ENCODE measurements at regions not wholly inside any gene's neighbourhood (a gene's known extent, or its start where the extent isn't known, plus 50 kb on each side); places are given as distances from the start of the nearest gene placed in this dataset.

- H3K4me1 ChIP-seq (ENCODE audit: control insufficient read depth, insufficient read depth, low read length), result no peaks in the 10 kb centered on the region
- no peak for DNase-seq
- H3K36me3 ChIP-seq (ENCODE audit: control insufficient read depth, insufficient read depth, low read length), result no peaks in the 10 kb centered on the region
- H3K4me3 ChIP-seq (ENCODE audit: low read length), result no peak overlapping the region
- WGBS (ENCODE audit: insufficient coverage, low lambda C conversion rate), result 53% methylated on average over 3 of the region's 4 CpGs
- H3K27ac ChIP-seq (ENCODE audit: low read length), result no peak overlapping the region
- no peaks in the 10 kb centered on the region for H3K27me3 ChIP-seq (ENCODE audit: control insufficient read depth, insufficient read depth, low read length)
- H3K9me3 ChIP-seq (ENCODE audit: control insufficient read depth, low read depth, low read length), result no peaks in the 10 kb centered on the region
Observed at GRCh38 chr14:51544471-51544870, 107.2 kb upstream of the FRMD6 start.

DNA sequence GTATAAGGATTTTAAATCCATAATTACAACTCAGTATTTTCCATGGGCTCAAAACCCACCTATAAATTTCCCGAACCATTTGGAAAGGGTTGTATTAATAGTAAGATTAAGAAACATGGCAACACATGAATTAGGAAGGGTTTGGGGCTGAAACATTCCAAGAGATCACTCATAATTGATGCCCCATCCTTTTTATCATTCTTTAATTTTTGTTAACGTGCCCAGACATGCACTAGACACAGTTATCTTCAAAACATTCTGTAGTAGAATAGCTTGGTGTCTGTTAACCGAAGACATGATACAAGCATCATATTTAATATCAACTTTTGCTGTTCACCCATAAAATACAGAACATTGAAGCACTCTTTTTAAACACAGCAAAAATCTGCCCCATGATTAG lies 106.8 kb upstream of the FRMD6 start:
- H3K27ac ChIP-seq (ENCODE audit: low read length), result no peak overlapping the region
- H3K27me3 ChIP-seq (ENCODE audit: control insufficient read depth, insufficient read depth, low read length), result no peaks in the 10 kb centered on the region
- H3K36me3 ChIP-seq (ENCODE audit: control insufficient read depth, insufficient read depth, low read length), result no peaks in the 10 kb centered on the region
- H3K4me3 ChIP-seq (ENCODE audit: low read length), result no peak overlapping the region
- no peaks in the 10 kb centered on the region for H3K9me3 ChIP-seq (ENCODE audit: control insufficient read depth, low read depth, low read length)
- DNase-seq, result no peak
- WGBS (ENCODE audit: insufficient coverage, low lambda C conversion rate), result 75% methylated on average over 2 of the region's 3 CpGs
- no peaks in the 10 kb centered on the region for H3K4me1 ChIP-seq (ENCODE audit: control insufficient read depth, insufficient read depth, low read length)

DNA sequence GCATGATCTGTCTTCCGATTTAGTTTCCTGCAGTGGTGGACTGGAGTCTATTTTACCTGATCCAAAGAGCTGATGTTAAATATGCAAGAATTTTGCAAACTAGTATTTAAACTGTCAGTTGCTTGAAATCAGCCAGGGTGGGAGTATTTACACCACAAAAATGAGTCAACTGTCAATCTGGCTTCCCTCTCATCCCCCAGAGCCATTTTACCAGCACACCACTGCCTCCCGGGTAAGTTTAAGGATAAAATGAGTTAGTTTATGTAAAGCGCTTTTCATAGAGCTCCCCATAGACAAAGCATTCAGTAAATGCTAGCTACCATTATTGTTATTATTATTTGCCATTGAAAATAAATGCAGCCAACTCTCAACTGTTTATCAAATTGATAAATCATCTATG lies 106.3 kb upstream of the FRMD6 start:
- H3K36me3 ChIP-seq (ENCODE audit: control insufficient read depth, insufficient read depth, low read length), result no peaks in the 10 kb centered on the region
- H3K27ac ChIP-seq (ENCODE audit: low read length), result no peak overlapping the region

GRCh38 chr14:51546099-51546498 lies 105.6 kb upstream of the FRMD6 start:
- Histone ChIP-seq H3K27me3 (ENCODE audit: control insufficient read depth, insufficient read depth, low read length) (no peaks in the 10 kb centered on the region), H3K4me3 (ENCODE audit: low read length) (no peak overlapping the region), H3K9me3 (ENCODE audit: control insufficient read depth, low read depth, low read length) (no peaks in the 10 kb centered on the region), H3K4me1 (ENCODE audit: control insufficient read depth, insufficient read depth, low read length) (no peaks in the 10 kb centered on the region), H3K36me3 (ENCODE audit: control insufficient read depth, insufficient read depth, low read length) (no peaks in the 10 kb centered on the region), H3K27ac (ENCODE audit: low read length) (no peak overlapping the region)
- WGBS (ENCODE audit: insufficient coverage, low lambda C conversion rate), result no CpG with 5 or more reads among the region's 2 CpGs
- DNase-seq, result no peak

More for the DNA sequence above, 106.3 kb upstream of the FRMD6 start:
- DNase-seq, result no peak
- H3K9me3 ChIP-seq (ENCODE audit: control insufficient read depth, low read depth, low read length), result no peaks in the 10 kb centered on the region
- no peak overlapping the region for H3K4me3 ChIP-seq (ENCODE audit: low read length)
- H3K27me3 ChIP-seq (ENCODE audit: control insufficient read depth, insufficient read depth, low read length), result no peaks in the 10 kb centered on the region
- H3K4me1 ChIP-seq (ENCODE audit: control insufficient read depth, insufficient read depth, low read length), result no peaks in the 10 kb centered on the region
- WGBS (ENCODE audit: insufficient coverage, low lambda C conversion rate), result 100% methylated on average over 1 of the region's 3 CpGs

- Histone ChIP-seq H3K4me1 (ENCODE audit: control insufficient read depth, insufficient read depth, low read length) (no peaks in the 10 kb centered on the region), H3K4me3 (ENCODE audit: low read length) (no peak overlapping the region), H3K27ac (ENCODE audit: low read length) (no peak overlapping the region), H3K36me3 (ENCODE audit: control insufficient read depth, insufficient read depth, low read length) (no peaks in the 10 kb centered on the region), H3K9me3 (ENCODE audit: control insufficient read depth, low read depth, low read length) (no peaks in the 10 kb centered on the region), H3K27me3 (ENCODE audit: control insufficient read depth, insufficient read depth, low read length) (no peaks in the 10 kb centered on the region)
- DNase-seq, result no peak
- whole genome bisulfite sequencing (ENCODE audit: insufficient coverage, low lambda C conversion rate), result 25% methylated on average over 2 of the region's 2 CpGs
Observed at GRCh38 chr14:51546603-51547258, 105.0 kb upstream of the FRMD6 start.

- H3K4me3 ChIP-seq (ENCODE audit: low read length), result no peak overlapping the region
- H3K27ac ChIP-seq (ENCODE audit: low read length), result no peak overlapping the region
- no peaks in the 10 kb centered on the region for H3K36me3 ChIP-seq (ENCODE audit: control insufficient read depth, insufficient read depth, low read length)
- no peaks in the 10 kb centered on the region for H3K4me1 ChIP-seq (ENCODE audit: control insufficient read depth, insufficient read depth, low read length)
- no peaks in the 10 kb centered on the region for H3K9me3 ChIP-seq (ENCODE audit: control insufficient read depth, low read depth, low read length)
- no CpG with 5 or more reads among the region's 3 CpGs for whole genome bisulfite sequencing (ENCODE audit: insufficient coverage, low lambda C conversion rate)
- H3K27me3 ChIP-seq (ENCODE audit: control insufficient read depth, insufficient read depth, low read length), result no peaks in the 10 kb centered on the region
- DNase-seq, result peak in 1 of 2 donors; percentile 9
Observed at GRCh38 chr14:51547260-51547659, 104.5 kb upstream of the FRMD6 start.

- Histone ChIP-seq H3K4me1 (ENCODE audit: control insufficient read depth, insufficient read depth, low read length) (no peaks in the 10 kb centered on the region), H3K27me3 (ENCODE audit: control insufficient read depth, insufficient read depth, low read length) (no peaks in the 10 kb centered on the region), H3K27ac (ENCODE audit: low read length) (no peak overlapping the region), H3K4me3 (ENCODE audit: low read length) (no peak overlapping the region), H3K9me3 (ENCODE audit: control insufficient read depth, low read depth, low read length) (no peaks in the 10 kb centered on the region), H3K36me3 (ENCODE audit: control insufficient read depth, insufficient read depth, low read length) (no peaks in the 10 kb centered on the region)
- no peak for DNase-seq
- 100% methylated on average over 2 of the region's 2 CpGs for WGBS (ENCODE audit: insufficient coverage, low lambda C conversion rate)
Observed at GRCh38 chr14:51547701-51548100, 104.0 kb upstream of the FRMD6 start.

DNA sequence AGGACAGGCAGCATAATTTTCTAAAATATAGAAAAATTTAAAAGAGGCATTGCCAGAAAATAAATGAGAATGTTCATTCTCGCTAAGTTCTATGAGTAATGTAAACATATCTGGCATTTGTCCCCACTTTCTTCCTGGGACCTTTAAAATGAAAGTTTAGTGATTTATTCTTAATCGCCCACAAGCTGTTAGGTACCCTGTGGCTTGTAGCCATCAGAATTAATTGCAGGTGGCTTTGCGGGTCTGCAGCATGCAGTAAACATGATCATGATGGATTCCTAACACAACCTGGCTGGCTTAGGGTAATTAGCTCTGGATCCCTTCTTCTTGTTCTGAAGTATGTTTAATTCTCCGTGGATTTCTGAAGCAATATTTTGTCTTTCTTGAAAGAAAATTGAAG lies 103.5 kb upstream of the FRMD6 start:
- WGBS (ENCODE audit: insufficient coverage, low lambda C conversion rate), result 85% methylated on average over 2 of the region's 4 CpGs
- Histone ChIP-seq H3K36me3 (ENCODE audit: control insufficient read depth, insufficient read depth, low read length) (no peaks in the 10 kb centered on the region), H3K4me3 (ENCODE audit: low read length) (no peak overlapping the region), H3K27me3 (ENCODE audit: control insufficient read depth, insufficient read depth, low read length) (no peaks in the 10 kb centered on the region), H3K9me3 (ENCODE audit: control insufficient read depth, low read depth, low read length) (no peaks in the 10 kb centered on the region), H3K4me1 (ENCODE audit: control insufficient read depth, insufficient read depth, low read length) (no peaks in the 10 kb centered on the region), H3K27ac (ENCODE audit: low read length) (no peak overlapping the region)
- DNase-seq, result no peak

GRCh38 chr14:51550636-51551035 lies 101.1 kb upstream of the FRMD6 start:
- no peaks in the 10 kb centered on the region for H3K4me1 ChIP-seq (ENCODE audit: control insufficient read depth, insufficient read depth, low read length)
- no peak overlapping the region for H3K4me3 ChIP-seq (ENCODE audit: low read length)
- H3K27ac ChIP-seq (ENCODE audit: low read length), result no peak overlapping the region
- no peaks in the 10 kb centered on the region for H3K27me3 ChIP-seq (ENCODE audit: control insufficient read depth, insufficient read depth, low read length)
- WGBS (ENCODE audit: insufficient coverage, low lambda C conversion rate), result 100% methylated on average over 2 of the region's 5 CpGs
- no peaks in the 10 kb centered on the region for H3K9me3 ChIP-seq (ENCODE audit: control insufficient read depth, low read depth, low read length)
- no peaks in the 10 kb centered on the region for H3K36me3 ChIP-seq (ENCODE audit: control insufficient read depth, insufficient read depth, low read length)
- no peak for DNase-seq

DNA sequence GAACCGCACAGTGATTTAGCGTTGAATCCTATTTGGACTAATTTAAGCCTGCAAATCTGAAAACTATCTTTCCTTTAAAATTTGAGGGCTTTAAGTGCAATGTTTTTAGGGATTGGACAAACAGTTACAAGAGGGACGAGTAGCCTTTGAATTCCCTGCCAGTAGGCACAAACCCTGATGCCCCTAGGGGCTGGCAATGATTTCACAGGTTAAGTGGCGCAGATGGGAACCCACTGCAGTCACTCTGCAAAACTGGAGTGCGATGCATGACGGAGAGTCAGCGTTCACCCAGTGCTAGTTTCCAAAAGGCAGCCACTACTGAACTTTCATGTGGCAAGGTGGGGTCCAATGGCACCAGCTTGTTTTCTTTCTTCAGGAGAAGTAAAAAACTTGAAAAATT lies 99.4 kb upstream of the FRMD6 start:
- Histone ChIP-seq H3K27me3 (ENCODE audit: control insufficient read depth, insufficient read depth, low read length) (no peaks in the 10 kb centered on the region), H3K4me3 (ENCODE audit: low read length) (no peak overlapping the region), H3K4me1 (ENCODE audit: control insufficient read depth, insufficient read depth, low read length) (no peaks in the 10 kb centered on the region), H3K9me3 (ENCODE audit: control insufficient read depth, low read depth, low read length) (no peaks in the 10 kb centered on the region), H3K27ac (ENCODE audit: low read length) (no peak overlapping the region), H3K36me3 (ENCODE audit: control insufficient read depth, insufficient read depth, low read length) (no peaks in the 10 kb centered on the region)
- WGBS (ENCODE audit: insufficient coverage, low lambda C conversion rate), result 93% methylated on average over 3 of the region's 7 CpGs
- no peak for DNase-seq

- no CpG with 5 or more reads among the region's 4 CpGs for WGBS (ENCODE audit: insufficient coverage, low lambda C conversion rate)
- Histone ChIP-seq H3K27ac (ENCODE audit: low read length) (no peak overlapping the region), H3K4me3 (ENCODE audit: low read length) (no peak overlapping the region), H3K36me3 (ENCODE audit: control insufficient read depth, insufficient read depth, low read length) (no peaks in the 10 kb centered on the region), H3K27me3 (ENCODE audit: control insufficient read depth, insufficient read depth, low read length) (no peaks in the 10 kb centered on the region), H3K9me3 (ENCODE audit: control insufficient read depth, low read depth, low read length) (no peaks in the 10 kb centered on the region), H3K4me1 (ENCODE audit: control insufficient read depth, insufficient read depth, low read length) (no peaks in the 10 kb centered on the region)
- DNase-seq, result no peak
Observed at GRCh38 chr14:51552768-51553404, 98.8 kb upstream of the FRMD6 start.
